Body of pancreas (tissue), 4 donors: ENCODE measurements at regions not wholly inside any gene's neighbourhood (a gene's known extent, or its start where the extent isn't known, plus 50 kb on each side); places are given as distances from the start of the nearest gene placed in this dataset.

ENCODE experiments used
- ATAC-seq: fragments of 150-250 bp; one replicate; pipeline ENCODE4 v1.9.1; 2016
- DNase-seq, 4 donors: peaks; one replicate each; pipeline ENCODE4 v3.0.0-alpha.2; 2019
- H3K27ac ChIP-seq, 4 donors: fragments of 200-600 bp; sonication (generic); 1 replicate in 3 of 4; 2 replicates in 1 of 4; pipeline versions ENCODE4 v1.5.1 to v1.6.1; 2016 to 2019; ENCODE audit warnings: mild to moderate bottlenecking in 1 of 4, mixed read lengths in 1 of 4, moderate library complexity in 1 of 4
- H3K27me3 ChIP-seq, 2 donors: fragments of 200-600 bp; sonication (generic); one replicate each; pipeline ENCODE4 v1.6.0; 2016; ENCODE audit warnings: mild to moderate bottlenecking in 1 of 2
- H3K36me3 ChIP-seq, 2 donors: fragments of 200-600 bp; sonication (generic); replicated peaks in 1 of 2; 2 replicates each; pipeline ENCODE4 v1.5.1; 2016; ENCODE audit warnings: low read depth in 2 of 2; ENCODE audit not compliant: insufficient read depth in 1 of 2
- H3K4me1 ChIP-seq: fragments of 200-600 bp; sonication (generic); one replicate; pipeline ENCODE4 v1.6.0; 2016
- H3K4me3 ChIP-seq, 2 donors: fragments of 200-600 bp; sonication (generic); 1 replicate in 1 of 2; 2 replicates in 1 of 2; pipeline ENCODE4 v1.5.1; 2016 to 2019
- H3K9me3 ChIP-seq, 3 donors: fragments of 200-600 bp; sonication (generic); 1 replicate in 2 of 3; 2 replicates in 1 of 3; pipeline ENCODE4 v1.5.1; 2016
- POLR2A ChIP-seq, 3 donors: fragments of 450-650 bp; IDR thresholded peaks; one replicate each; pipeline ENCODE4 v1.6.1; 2016; ENCODE audit warnings: antibody characterized with exemption in 3 of 3, mild to moderate bottlenecking in 2 of 3
- WGBS, 2 donors: methylation state at CpG; one replicate each; pipeline ENCODE4 v1.1.5; 2017; 5-methylcytosine and 5-hydroxymethylcytosine counted together
- intact Hi-C: fragments of 100-400 bp; cut with DNase I; formaldehyde crosslinking; loops from one replicate; pipeline ENCODE4 v1.15.1; 2023
- TF ChIP-seq, protein P1 (sequence below), 7 experiments: fragments of 450-650 bp in 4 of 7; fragments of 200-600 bp in 3 of 7; sonication (generic) in 3 of 7; IDR thresholded peaks; one replicate each; pipeline ENCODE4 v1.5.1; 2016 to 2019; ENCODE audit warnings: antibody characterized with exemption in 7 of 7

DNA sequence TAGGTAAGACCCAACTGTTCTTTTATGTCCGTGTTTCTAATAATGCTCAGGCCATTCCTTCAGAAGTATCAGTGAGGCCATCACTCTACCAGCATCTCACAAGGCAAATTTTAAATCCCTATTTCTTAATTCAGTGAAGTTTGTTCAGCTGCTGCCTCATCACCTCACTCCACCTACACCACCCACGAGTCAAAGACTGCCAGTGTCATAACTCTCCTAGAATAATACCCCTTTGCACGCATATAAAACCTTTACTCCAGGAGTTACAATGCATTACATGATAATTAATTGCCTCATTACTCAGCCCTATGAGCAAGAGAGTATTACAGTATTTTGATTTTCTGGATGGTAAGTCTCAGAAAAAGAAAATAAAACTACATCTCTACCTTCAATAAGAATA lies 793.6 kb downstream of the TFAP2A start:
- intact Hi-C loops, result no loop called here
- Histone ChIP-seq H3K27ac (no peak overlapping the region), H3K4me3 (no peak overlapping the region)

DNA sequence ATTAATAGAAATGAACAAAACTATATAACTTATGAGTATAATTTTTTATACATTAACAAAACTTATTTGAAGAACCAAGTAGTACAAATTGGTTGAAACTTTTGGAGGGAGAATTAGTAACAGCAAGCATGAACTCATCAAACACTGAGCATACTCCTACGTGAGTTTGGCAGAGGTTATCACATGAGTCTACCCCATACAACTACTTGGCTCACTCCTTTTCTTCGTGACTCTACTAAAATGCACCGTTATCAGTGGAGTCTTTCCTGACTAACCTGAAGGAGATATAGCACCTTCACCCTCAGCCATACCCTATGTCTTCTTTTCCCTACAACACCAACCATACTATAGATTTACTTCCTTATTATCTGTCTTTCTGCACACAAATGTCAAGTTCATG lies 794.2 kb downstream of the TFAP2A start:
- H3K36me3 ChIP-seq, result no peaks in the 10 kb centered on the region
- no peak overlapping the region for H3K27ac ChIP-seq
- no peaks in the 10 kb centered on the region for H3K9me3 ChIP-seq
- TF ChIP-seq POLR2A (IDR thresholded peaks at IDR 0.05), result no peak
- TF ChIP-seq, protein P1, sequence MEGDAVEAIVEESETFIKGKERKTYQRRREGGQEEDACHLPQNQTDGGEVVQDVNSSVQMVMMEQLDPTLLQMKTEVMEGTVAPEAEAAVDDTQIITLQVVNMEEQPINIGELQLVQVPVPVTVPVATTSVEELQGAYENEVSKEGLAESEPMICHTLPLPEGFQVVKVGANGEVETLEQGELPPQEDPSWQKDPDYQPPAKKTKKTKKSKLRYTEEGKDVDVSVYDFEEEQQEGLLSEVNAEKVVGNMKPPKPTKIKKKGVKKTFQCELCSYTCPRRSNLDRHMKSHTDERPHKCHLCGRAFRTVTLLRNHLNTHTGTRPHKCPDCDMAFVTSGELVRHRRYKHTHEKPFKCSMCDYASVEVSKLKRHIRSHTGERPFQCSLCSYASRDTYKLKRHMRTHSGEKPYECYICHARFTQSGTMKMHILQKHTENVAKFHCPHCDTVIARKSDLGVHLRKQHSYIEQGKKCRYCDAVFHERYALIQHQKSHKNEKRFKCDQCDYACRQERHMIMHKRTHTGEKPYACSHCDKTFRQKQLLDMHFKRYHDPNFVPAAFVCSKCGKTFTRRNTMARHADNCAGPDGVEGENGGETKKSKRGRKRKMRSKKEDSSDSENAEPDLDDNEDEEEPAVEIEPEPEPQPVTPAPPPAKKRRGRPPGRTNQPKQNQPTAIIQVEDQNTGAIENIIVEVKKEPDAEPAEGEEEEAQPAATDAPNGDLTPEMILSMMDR (IDR thresholded peaks at IDR 0.05), result no peak
- no peaks in the 10 kb centered on the region for H3K4me1 ChIP-seq
- 61 to 67% methylated on average over 3 of the region's 3 CpGs for WGBS, 2 donors
- ATAC-seq (no peak), DNase-seq (no peak)
- H3K4me3 ChIP-seq, result no peak overlapping the region
- intact Hi-C loops, result no loop called here
- no peaks in the 10 kb centered on the region for H3K27me3 ChIP-seq

More for the DNA sequence above, 793.6 kb downstream of the TFAP2A start:
- no peaks in the 10 kb centered on the region for H3K9me3 ChIP-seq
- H3K36me3 ChIP-seq, result no peaks in the 10 kb centered on the region
- no peaks in the 10 kb centered on the region for H3K4me1 ChIP-seq
- WGBS, 2 donors, result 58 to 64% methylated on average over 3 of the region's 3 CpGs
- DNase-seq, result no peak
- TF ChIP-seq, protein P1 (IDR thresholded peaks at IDR 0.05), result no peak
- no peak for TF ChIP-seq POLR2A (IDR thresholded peaks at IDR 0.05)
- H3K27me3 ChIP-seq, result no peaks in the 10 kb centered on the region
- no peak for ATAC-seq

DNA sequence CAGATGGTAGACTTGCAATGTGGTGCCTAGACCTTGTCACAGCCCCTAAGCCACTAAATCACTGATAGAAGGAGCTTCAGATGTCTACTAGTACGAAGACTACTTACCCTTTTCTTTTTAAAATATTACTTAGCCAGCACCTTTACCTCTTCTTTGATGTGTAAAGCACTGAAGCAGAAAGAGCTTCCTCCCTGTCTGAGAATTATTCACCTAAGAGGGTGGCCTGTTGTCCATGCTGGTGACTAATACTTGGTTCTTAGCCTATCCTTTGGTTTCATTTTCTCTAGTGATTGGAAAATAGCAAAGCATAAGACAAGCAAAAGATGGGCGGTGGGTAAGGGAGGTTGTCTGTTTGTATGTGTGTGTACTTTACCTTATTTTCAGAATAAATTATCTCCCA lies 794.6 kb downstream of the TFAP2A start:
- no peaks in the 10 kb centered on the region for H3K36me3 ChIP-seq
- DNase-seq (no peak), ATAC-seq (no peak)
- TF ChIP-seq, protein P1 (IDR thresholded peaks at IDR 0.05), result no peak
- TF ChIP-seq POLR2A (IDR thresholded peaks at IDR 0.05), result no peak
- intact Hi-C loops, result no loop called here
- no peaks in the 10 kb centered on the region for H3K9me3 ChIP-seq
- no peaks in the 10 kb centered on the region for H3K27me3 ChIP-seq
- H3K4me1 ChIP-seq, result no peaks in the 10 kb centered on the region
- H3K27ac ChIP-seq, result no peak overlapping the region
- 71 to 74% methylated on average over 2 of the region's 2 CpGs for WGBS, 2 donors
- H3K4me3 ChIP-seq, result no peak overlapping the region

DNA sequence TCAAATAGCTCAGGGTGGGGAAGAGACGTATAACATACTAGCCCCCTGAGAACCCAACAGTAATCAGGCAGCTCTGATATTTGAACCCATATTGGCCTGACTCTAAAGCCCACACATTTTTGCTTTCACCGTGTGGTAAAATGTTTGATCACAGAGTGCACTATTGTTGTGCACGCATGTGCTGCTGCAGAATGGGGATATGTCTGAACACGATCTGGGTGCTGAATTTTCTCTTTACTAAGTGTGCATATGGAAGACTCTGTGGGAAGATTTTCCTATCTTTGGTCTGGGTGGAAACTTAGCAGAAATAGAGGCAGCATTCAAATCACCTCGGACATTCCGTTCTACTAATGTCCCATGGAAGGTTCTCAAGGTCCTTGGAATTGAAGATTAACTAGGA lies 800.1 kb downstream of the TFAP2A start:
- H3K27me3 ChIP-seq, result no peaks in the 10 kb centered on the region
- no peak for TF ChIP-seq POLR2A (IDR thresholded peaks at IDR 0.05)
- TF ChIP-seq, protein P1 (IDR thresholded peaks at IDR 0.05), result no peak
- H3K36me3 ChIP-seq, result no peaks in the 10 kb centered on the region
- no peak for ATAC-seq
- intact Hi-C loops, result no loop called here
- H3K27ac ChIP-seq, result no peak overlapping the region
- 45 to 49% methylated on average over 6 of the region's 6 CpGs for WGBS, 2 donors
- no peaks in the 10 kb centered on the region for H3K9me3 ChIP-seq
- no peak for DNase-seq
- no peaks in the 10 kb centered on the region for H3K4me1 ChIP-seq
- no peak overlapping the region for H3K4me3 ChIP-seq

DNA sequence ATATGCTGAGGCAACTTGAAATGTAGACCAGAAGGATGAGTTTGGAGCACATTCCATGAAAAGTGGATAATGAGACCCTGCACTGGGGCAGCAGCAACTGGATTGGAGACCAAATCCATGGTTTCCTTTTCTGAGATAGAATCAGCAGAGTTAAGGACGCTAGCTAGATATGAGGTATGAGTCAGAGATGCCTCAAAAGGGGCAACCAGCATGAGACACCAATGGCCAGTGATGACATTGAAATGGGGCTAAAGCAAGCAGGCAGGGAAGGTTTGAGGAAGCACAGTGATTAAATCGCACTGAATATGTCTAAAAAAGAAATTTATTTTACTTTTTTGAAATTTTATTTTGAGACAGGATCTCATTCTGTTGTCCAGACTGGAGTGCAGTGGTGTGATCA lies 802.4 kb downstream of the TFAP2A start:
- 46 to 65% methylated on average over 2 of the region's 2 CpGs for WGBS, 2 donors
- ATAC-seq, result no peak
- intact Hi-C loops, result no loop called here

More for the DNA sequence above, 802.4 kb downstream of the TFAP2A start:
- Histone ChIP-seq H3K27ac (no peak overlapping the region), H3K4me3 (no peak overlapping the region), H3K4me1 (no peaks in the 10 kb centered on the region), H3K36me3 (no peaks in the 10 kb centered on the region), H3K27me3 (no peaks in the 10 kb centered on the region), H3K9me3 (no peaks in the 10 kb centered on the region)
- no peak for TF ChIP-seq POLR2A (IDR thresholded peaks at IDR 0.05)
- TF ChIP-seq, protein P1 (IDR thresholded peaks at IDR 0.05), result no peak
- no peak for DNase-seq
